ENCODE measurements at regions not wholly inside any gene's neighbourhood (a gene's known extent, or its start where the extent isn't known, plus 50 kb on each side); places are given as distances from the start of the nearest gene placed in this dataset.

DNA sequence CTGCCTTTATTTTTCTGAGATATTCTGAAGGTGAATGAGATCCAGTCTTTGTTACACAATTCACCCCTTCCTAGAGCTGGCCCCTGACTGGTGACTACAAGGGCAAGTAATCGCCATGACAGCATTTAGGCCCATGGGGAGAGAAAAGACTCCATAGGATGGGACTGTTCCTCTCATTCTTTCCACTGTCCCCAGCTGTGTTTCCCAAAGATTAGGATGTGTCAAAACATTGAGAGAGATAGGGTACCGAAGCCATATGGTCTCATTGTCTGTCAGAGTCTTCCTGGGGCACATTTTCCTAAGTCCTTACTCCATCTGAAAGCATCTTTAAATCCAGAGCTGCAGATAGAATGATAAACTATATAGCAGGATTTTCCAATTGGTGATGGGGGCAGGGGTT, 423.5 kb downstream of the OMA1 start:
- in situ Hi-C loops (cut with HindIII; ENCODE audit: low pct_ligation_motif_present, low pct_unique_long_range_greater_than_20kb, low sequenced_read_pairs) = no loop called here
- no peak for DNase-seq

GRCh38 chr1:58119971-58120370, 426.6 kb downstream of the OMA1 start:
- in situ Hi-C loops (cut with HindIII; ENCODE audit: low pct_ligation_motif_present, low pct_unique_long_range_greater_than_20kb, low sequenced_read_pairs) = no loop called here
- DNase-seq = no peak

DNA sequence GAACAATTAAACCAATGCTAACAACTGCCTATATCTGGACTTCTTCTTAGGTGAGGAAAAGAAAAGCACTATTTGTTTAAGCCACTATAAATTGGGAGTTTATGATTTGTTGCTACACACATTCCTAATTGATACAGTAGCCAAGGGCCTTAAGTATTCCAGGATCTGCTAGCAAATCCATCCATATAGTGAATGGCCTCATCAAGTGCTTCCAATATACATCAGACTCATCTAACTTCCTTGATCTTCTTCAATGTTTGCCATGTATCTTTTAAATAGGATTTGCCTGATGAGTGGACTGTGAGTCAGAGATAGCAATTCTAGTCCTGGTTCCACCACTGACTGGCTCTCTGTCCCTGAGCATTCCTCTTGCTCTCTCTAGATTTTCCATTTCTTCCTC, 430.2 kb downstream of the OMA1 start:
- in situ Hi-C loops (cut with HindIII; ENCODE audit: low pct_ligation_motif_present, low pct_unique_long_range_greater_than_20kb, low sequenced_read_pairs) = no loop called here
- no peak for DNase-seq

DNA sequence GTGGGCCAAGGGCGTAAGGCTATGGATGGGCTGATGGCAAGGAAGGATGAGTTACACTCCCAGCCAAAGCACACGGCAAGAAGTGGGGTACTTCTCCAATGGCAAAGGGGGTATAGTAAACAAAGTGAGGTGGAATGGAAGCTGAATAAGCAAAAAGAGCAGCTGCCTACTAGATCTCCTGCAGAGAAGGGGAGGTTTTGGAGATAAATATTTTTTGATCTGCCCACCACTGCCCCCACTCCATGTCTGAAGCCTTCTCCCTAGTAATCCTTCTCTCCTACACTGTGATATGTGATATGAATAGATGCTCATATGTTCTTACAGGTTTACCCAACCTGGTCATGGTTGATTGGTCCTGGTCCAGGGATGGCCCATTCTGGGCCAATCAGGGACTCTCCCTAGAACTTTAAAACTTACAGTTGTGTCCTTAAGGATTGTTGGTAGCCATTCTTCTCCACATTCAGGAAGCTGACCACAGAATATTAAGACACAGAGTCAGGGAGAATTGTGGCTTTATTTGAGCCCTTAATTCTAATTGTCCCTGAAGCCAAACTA, 436.8 kb downstream of the OMA1 start:
- DNase-seq = no peak

GRCh38 chr1:58108783-58109182, 437.7 kb downstream of the OMA1 start:
- in situ Hi-C loops (cut with HindIII; ENCODE audit: low pct_ligation_motif_present, low pct_unique_long_range_greater_than_20kb, low sequenced_read_pairs) = no loop called here
- no peak for DNase-seq

More for the DNA sequence above, 436.8 kb downstream of the OMA1 start:
- in situ Hi-C loops (cut with HindIII; ENCODE audit: low pct_ligation_motif_present, low pct_unique_long_range_greater_than_20kb, low sequenced_read_pairs) = no loop called here

DNA sequence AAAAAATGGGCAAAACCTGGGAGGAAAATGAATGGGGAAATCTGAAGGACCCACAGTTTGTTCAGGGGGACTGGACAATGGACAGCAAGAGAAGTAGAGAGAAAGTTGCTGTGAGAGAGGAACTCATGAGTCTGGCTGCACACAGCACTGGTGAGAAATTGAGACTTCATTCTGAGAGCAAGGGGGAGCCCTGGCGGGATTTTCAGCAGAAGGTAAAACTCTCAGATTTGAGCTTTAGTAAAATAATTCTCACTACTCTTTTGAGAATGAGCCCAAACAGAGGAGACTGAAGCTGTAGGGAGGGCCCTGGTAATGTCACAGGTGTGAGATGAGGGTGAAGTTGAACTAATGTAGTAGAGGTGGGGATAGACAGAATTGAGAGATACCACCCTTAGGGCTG, 438.6 kb downstream of the OMA1 start:
- no peak for DNase-seq
- in situ Hi-C loops (cut with HindIII; ENCODE audit: low pct_ligation_motif_present, low pct_unique_long_range_greater_than_20kb, low sequenced_read_pairs) = no loop called here

GRCh38 chr1:58104960-58105359, 441.6 kb downstream of the OMA1 start:
- DNase-seq = no peak
- in situ Hi-C loops (cut with HindIII; ENCODE audit: low pct_ligation_motif_present, low pct_unique_long_range_greater_than_20kb, low sequenced_read_pairs) = no loop called here

DNA sequence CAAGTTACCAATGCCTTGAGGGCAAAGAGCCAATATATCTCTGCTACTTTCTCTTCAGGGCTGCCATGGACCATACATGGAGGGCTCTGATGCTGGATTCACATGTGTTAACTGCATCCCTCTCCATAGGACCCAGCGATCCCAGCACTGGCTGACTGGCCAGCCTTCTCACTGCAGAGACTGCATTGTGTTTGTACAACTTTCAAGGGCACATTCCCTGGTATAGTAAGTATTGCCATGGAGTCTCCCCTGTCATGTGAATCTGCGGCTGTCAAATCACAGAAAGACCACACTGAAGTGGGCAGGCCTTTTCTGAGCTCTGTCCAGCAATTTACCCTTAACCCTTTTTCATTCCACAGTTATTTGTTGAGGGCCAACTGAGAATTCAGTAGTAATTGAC, 449.8 kb downstream of the OMA1 start:
- no peak for DNase-seq
- in situ Hi-C loops (cut with HindIII; ENCODE audit: low pct_ligation_motif_present, low pct_unique_long_range_greater_than_20kb, low sequenced_read_pairs) = no loop called here

- no peak for DNase-seq
- in situ Hi-C loops (cut with HindIII; ENCODE audit: low pct_ligation_motif_present, low pct_unique_long_range_greater_than_20kb, low sequenced_read_pairs) = no loop called here
These were observed 451.3 kb downstream of the OMA1 start for GRCh38 chr1:58095183-58095582.

- no peak for DNase-seq
- in situ Hi-C loops (cut with HindIII; ENCODE audit: low pct_ligation_motif_present, low pct_unique_long_range_greater_than_20kb, low sequenced_read_pairs) = no loop called here
These were observed 452.3 kb downstream of the OMA1 start for GRCh38 chr1:58094221-58094620.

DNA sequence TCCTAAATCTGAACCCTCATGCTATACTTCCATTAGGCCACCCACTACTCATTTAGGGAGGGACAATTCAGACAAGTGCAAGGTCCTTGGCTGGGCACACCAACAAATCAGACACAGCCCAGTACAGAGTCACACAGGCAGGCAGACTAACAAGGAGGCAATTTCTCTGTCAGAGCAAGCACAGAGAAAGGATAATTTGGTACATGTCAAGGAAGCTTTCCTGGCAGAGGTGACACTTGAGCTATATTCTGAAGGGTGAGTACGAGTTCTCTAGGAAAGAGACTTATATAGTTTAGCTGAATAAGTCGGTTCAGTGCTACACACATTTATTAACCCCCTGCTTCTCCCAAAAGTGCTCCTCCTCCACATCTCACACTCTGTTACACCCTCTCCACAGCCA, 455.9 kb downstream of the OMA1 start:
- no peak for DNase-seq
- in situ Hi-C loops (cut with HindIII; ENCODE audit: low pct_ligation_motif_present, low pct_unique_long_range_greater_than_20kb, low sequenced_read_pairs) = no loop called here

- in situ Hi-C loops (cut with HindIII; ENCODE audit: low pct_ligation_motif_present, low pct_unique_long_range_greater_than_20kb, low sequenced_read_pairs) = no loop called here
- DNase-seq = no peak
These were observed 456.5 kb downstream of the OMA1 start for GRCh38 chr1:58089898-58090534.

GRCh38 chr1:58084266-58084665, 462.3 kb downstream of the OMA1 start:
- in situ Hi-C loops (cut with HindIII; ENCODE audit: low pct_ligation_motif_present, low pct_unique_long_range_greater_than_20kb, low sequenced_read_pairs) = no loop called here
- no peak for DNase-seq

GRCh38 chr1:58082596-58082995, 463.9 kb downstream of the OMA1 start:
- in situ Hi-C loops (cut with HindIII; ENCODE audit: low pct_ligation_motif_present, low pct_unique_long_range_greater_than_20kb, low sequenced_read_pairs) = no loop called here
- no peak for DNase-seq

DNA sequence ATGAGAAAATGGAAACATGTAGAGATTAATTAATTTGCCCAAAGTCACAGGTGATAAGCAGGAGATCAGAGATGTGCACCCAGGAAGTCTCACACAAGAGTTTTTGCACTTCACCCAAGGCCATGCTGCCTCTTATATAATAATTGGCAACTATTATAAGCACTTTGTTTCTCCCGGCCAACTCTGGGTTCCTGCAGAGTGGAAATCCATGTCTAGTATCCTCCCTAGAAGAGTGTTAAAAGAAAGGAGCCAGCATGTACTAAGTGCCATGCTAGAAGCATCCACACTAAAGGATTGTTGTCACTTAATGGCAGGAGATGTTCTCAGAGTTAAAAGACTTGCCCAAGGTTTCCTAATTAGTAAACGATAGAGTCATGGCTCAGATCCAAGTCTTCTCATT, 470.3 kb downstream of the OMA1 start:
- no peak for DNase-seq
- in situ Hi-C loops (cut with HindIII; ENCODE audit: low pct_ligation_motif_present, low pct_unique_long_range_greater_than_20kb, low sequenced_read_pairs) = no loop called here

DNA sequence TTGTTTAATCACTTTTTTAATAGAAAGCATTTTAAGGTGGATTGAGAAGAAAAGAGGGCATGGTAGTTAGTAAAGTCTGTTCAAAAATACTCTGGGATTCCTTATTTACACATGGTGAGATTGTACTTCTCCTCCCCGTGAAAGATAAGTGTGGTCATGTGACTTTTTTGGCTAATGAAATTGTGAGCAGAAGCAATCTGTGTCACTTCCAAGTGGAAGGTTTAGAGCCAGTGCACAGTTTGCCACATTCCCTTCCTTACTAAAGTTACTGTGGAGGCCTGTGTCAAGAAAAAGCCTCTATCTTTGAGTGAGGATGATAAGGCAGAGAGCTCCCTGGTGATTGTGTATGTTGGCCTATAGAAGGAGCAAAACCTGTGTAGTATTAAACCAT, 471.3 kb downstream of the OMA1 start:
- DNase-seq = no peak
- in situ Hi-C loops (cut with HindIII; ENCODE audit: low pct_ligation_motif_present, low pct_unique_long_range_greater_than_20kb, low sequenced_read_pairs) = no loop called here

GRCh38 chr1:58072450-58072849, 474.1 kb downstream of the OMA1 start:
- in situ Hi-C loops (cut with HindIII; ENCODE audit: low pct_ligation_motif_present, low pct_unique_long_range_greater_than_20kb, low sequenced_read_pairs) = no loop called here
- DNase-seq = no peak

- DNase-seq = no peak
- in situ Hi-C loops (cut with HindIII; ENCODE audit: low pct_ligation_motif_present, low pct_unique_long_range_greater_than_20kb, low sequenced_read_pairs) = no loop called here
These were observed 479.4 kb downstream of the OMA1 start for GRCh38 chr1:58067082-58067481.

- no peak for DNase-seq
- in situ Hi-C loops (cut with HindIII; ENCODE audit: low pct_ligation_motif_present, low pct_unique_long_range_greater_than_20kb, low sequenced_read_pairs) = no loop called here
These were observed 481.0 kb downstream of the OMA1 start for GRCh38 chr1:58065520-58065919.

DNA sequence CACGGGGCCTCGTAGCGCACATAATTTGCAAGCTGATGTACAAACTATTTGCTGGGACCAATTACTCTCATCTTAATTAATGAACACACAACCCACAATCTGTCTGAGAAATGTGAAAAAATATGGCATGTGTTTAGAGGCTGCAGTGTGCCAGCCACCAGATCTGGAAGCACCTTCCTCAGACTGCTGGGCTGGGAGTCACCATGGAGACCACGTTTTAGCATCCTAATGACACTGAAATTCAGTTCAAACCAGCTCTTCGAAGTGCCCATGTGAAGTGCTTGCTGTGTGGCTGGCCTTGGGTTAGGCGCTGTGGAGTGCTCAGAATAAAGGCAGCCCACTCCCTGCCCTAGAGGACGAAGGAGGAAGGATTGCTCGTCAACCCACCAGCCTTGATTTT, 482.4 kb downstream of the OMA1 start:
- in situ Hi-C loops (cut with HindIII; ENCODE audit: low pct_ligation_motif_present, low pct_unique_long_range_greater_than_20kb, low sequenced_read_pairs) = no loop called here
- no peak for DNase-seq

GRCh38 chr1:58063095-58063494, 483.4 kb downstream of the OMA1 start:
- DNase-seq = no peak
- in situ Hi-C loops (cut with HindIII; ENCODE audit: low pct_ligation_motif_present, low pct_unique_long_range_greater_than_20kb, low sequenced_read_pairs) = no loop called here
